A549 (cell line): ENCODE measurements at regions not wholly inside any gene's neighbourhood (a gene's known extent, or its start where the extent isn't known, plus 50 kb on each side); places are given as distances from the start of the nearest gene placed in this dataset.

Experiments
- ATAC-seq, 2 experiments: fragments of 200-7000 bp in 1 of 2; fragments of >200 bp in 1 of 2; cut with Nextera tagmentation in 1 of 2; cut with Tn5 transposase in 1 of 2; 3 replicates each; pipeline versions ENCODE4 v1.8.0 to v1.9.1; 2018 to 2020; ENCODE audit warnings: mild to moderate bottlenecking in 1 of 2, moderate library complexity in 1 of 2
- CTCF ChIA-PET: fragments of 300-600 bp; sonication (Branson Sonifier 250); formaldehyde crosslinking; extraction: SDS; loops from one replicate; lab custom pipeline; 2021; ENCODE audit warnings: antibody characterized with exemption, inconsistent platforms; lab: Yijun Ruan, JAX
- POLR2A ChIA-PET: fragments of 350-600 bp; formaldehyde crosslinking; extraction: SDS; loops from one replicate; lab custom pipeline; 2021; ENCODE audit warnings: antibody characterized with exemption, inconsistent platforms; lab: Yijun Ruan, JAX
- DNase-seq, 2 experiments: peaks; one replicate each; pipeline versions ENCODE4 v3.0.0 to v3.0.0-alpha.2; 2011 to 2016; ENCODE audit warnings: low read depth in 1 of 2, low spot score in 1 of 2
- FAIRE-seq: peaks from 2 replicates; lab custom pipeline; 2011; peaks lifted over from hg19 to GRCh38; lab: Jason Lieb, UNC
- H3K27ac ChIP-seq, 2 experiments: fragments of >200 bp; sonication (Bioruptor Twin); formaldehyde crosslinking; 3 replicates each; pipeline ENCODE4 v1.5.1; 2016 to 2017
- H3K4me1 ChIP-seq: fragments of >200 bp; sonication (Bioruptor Twin); formaldehyde crosslinking; 3 replicates; pipeline ENCODE4 v1.6.1; 2016
- H3K4me2 ChIP-seq: fragments of >200 bp; sonication (Bioruptor Twin); formaldehyde crosslinking; 3 replicates; pipeline ENCODE4 v1.6.1; 2016
- H3K4me3 ChIP-seq: fragments of >200 bp; sonication (Bioruptor Twin); formaldehyde crosslinking; 3 replicates; pipeline ENCODE4 v1.5.1; 2016
- H3K9me3 ChIP-seq: fragments of >200 bp; sonication (Bioruptor Twin); formaldehyde crosslinking; 3 replicates; pipeline ENCODE4 v1.6.1; 2016
- BHLHE40 ChIP-seq: IDR thresholded peaks from 2 replicates; pipeline ENCODE4 v1.6.1; 2012; ENCODE audit warnings: low read depth, low read length, inconsistent platforms
- CHD2 ChIP-seq: fragments of 150-350 bp; IDR thresholded peaks from 2 replicates; pipeline ENCODE4 v1.6.1; 2014; ENCODE audit warnings: low read length; ENCODE audit not compliant: partially characterized antibody
- CTCF ChIP-seq: fragments of >200 bp; sonication (Bioruptor Twin); formaldehyde crosslinking; IDR thresholded peaks from 3 replicates; pipeline ENCODE4 v1.5.1; 2016
- E2F6 ChIP-seq: IDR thresholded peaks from 2 replicates; pipeline ENCODE4 v1.6.1; 2012; ENCODE audit warnings: low read depth, borderline replicate concordance
- ELK1 ChIP-seq: fragments of 150-350 bp; IDR thresholded peaks from 2 replicates; pipeline ENCODE4 v1.6.1; 2014; ENCODE audit warnings: low read depth, mild to moderate bottlenecking, low read length
- EP300 ChIP-seq, 2 experiments: fragments of >200 bp; sonication (Bioruptor Twin); formaldehyde crosslinking; IDR thresholded peaks; 2 replicates in 1 of 2; 3 replicates in 1 of 2; pipeline ENCODE4 v1.6.1; 2016 to 2017
- FOSL2 ChIP-seq, 2 experiments: fragments of 450-650 bp in 1 of 2; fragments of >200 bp in 1 of 2; sonication (Bioruptor Twin) in 1 of 2; formaldehyde crosslinking; IDR thresholded peaks; 2 replicates each; pipeline versions ENCODE4 v1.5.0 to v1.6.1; 2016 to 2020; ENCODE audit warnings: mild to moderate bottlenecking in 1 of 2, moderate library complexity in 1 of 2
- FOXS1 ChIP-seq: fragments of 250-450 bp; sonication (Bioruptor Pico); IDR thresholded peaks from 2 replicates; pipeline ENCODE4 v1.5.0; 2020; ENCODE audit warnings: mild to moderate bottlenecking, moderate library complexity
- HES2 ChIP-seq: fragments of >200 bp; sonication (Bioruptor Twin); formaldehyde crosslinking; IDR thresholded peaks from 2 replicates; pipeline ENCODE4 v1.6.1; 2016
- HOXB5 ChIP-seq: fragments of 250-450 bp; sonication (Bioruptor Pico); IDR thresholded peaks from 2 replicates; pipeline ENCODE4 v1.5.0; 2020; ENCODE audit warnings: mild to moderate bottlenecking, moderate library complexity
- KDM1A ChIP-seq: fragments of 200-600 bp; sonication (generic); IDR thresholded peaks from 2 replicates; pipeline ENCODE4 v1.6.1; 2016; ENCODE audit warnings: low read depth, mild to moderate bottlenecking
- KDM5A ChIP-seq: fragments of 200-600 bp; sonication (generic); IDR thresholded peaks from 2 replicates; pipeline ENCODE4 v1.6.1; 2016; ENCODE audit warnings: antibody characterized with exemption, mild to moderate bottlenecking
- NPAS2 ChIP-seq: fragments of 250-450 bp; sonication (Bioruptor Pico); IDR thresholded peaks from 2 replicates; pipeline ENCODE4 v1.8.0; 2022; ENCODE audit warnings: mild to moderate bottlenecking, moderate library complexity, borderline replicate concordance
- PBX3 ChIP-seq: IDR thresholded peaks from 2 replicates; pipeline ENCODE4 v1.6.1; 2012
- POLR2A ChIP-seq: IDR thresholded peaks from 2 replicates; pipeline ENCODE4 v1.6.1; 2012; ENCODE audit warnings: mild to moderate bottlenecking, low read length
- RCOR1 ChIP-seq: fragments of 150-350 bp; IDR thresholded peaks from 2 replicates; pipeline ENCODE4 v1.6.1; 2014; ENCODE audit warnings: antibody characterized with exemption, low read length, low read depth
- RFX5 ChIP-seq: fragments of 450-650 bp; IDR thresholded peaks from 2 replicates; pipeline ENCODE4 v1.7.1; 2014; ENCODE audit warnings: antibody characterized with exemption, mild to moderate bottlenecking, moderate library complexity
- SREBF2 ChIP-seq: fragments of 450-650 bp; IDR thresholded peaks from 2 replicates; pipeline ENCODE4 v1.6.1; 2014; ENCODE audit warnings: mild to moderate bottlenecking, moderate library complexity
- USF2 ChIP-seq: fragments of 450-650 bp; IDR thresholded peaks from 2 replicates; pipeline ENCODE4 v1.6.1; 2014; ENCODE audit warnings: antibody characterized with exemption
- ZNF302 ChIP-seq: fragments of 250-450 bp; sonication (Bioruptor Pico); IDR thresholded peaks from 2 replicates; pipeline ENCODE4 v1.9.0; 2021; ENCODE audit warnings: inconsistent platforms, mild to moderate bottlenecking, moderate library complexity
- ZSCAN20 ChIP-seq: fragments of 250-450 bp; sonication (Bioruptor Pico); IDR thresholded peaks from 2 replicates; pipeline ENCODE4 v1.8.0; 2022; ENCODE audit warnings: mild to moderate bottlenecking, moderate library complexity
- WGBS: methylation state at CpG from one replicate; pipeline ENCODE4 v1.1.6; 2017; ENCODE audit errors: missing lambda C conversion rate; 5-methylcytosine and 5-hydroxymethylcytosine counted together

- 17% methylated on average over 1 of the region's 1 CpG for WGBS
- DNase-seq (no peak), FAIRE-seq (no peak), ATAC-seq (no peak)
- Histone ChIP-seq H3K4me3 (no peak overlapping the region), H3K27ac (no peak overlapping the region), H3K4me1 (no peaks in the 10 kb centered on the region), H3K9me3 (no peaks in the 10 kb centered on the region), H3K4me2 (no peak overlapping the region)
- CTCF ChIA-PET, result interaction anchor here (1.2 kb wide), 1 partner anchor 1133 kb away, joined by 3 read pairs; no protein-coding TSS in a partner anchor
- POLR2A ChIA-PET, result no interaction called here
- TF ChIP-seq FOXS1 (CRISPR knock-in tag) (no peak), POLR2A (no peak), HOXB5 (no peak), RCOR1 (no peak)
Observed at GRCh38 chr1:96376846-96377245, 344.7 kb upstream of the PTBP2 start.

- no peak overlapping the region for H3K4me2 ChIP-seq
- POLR2A ChIA-PET, result no interaction called here
- TF ChIP-seq PBX3, result no peak
- TF ChIP-seq ZNF302 (CRISPR knock-in tag), result no peak
- TF ChIP-seq ELK1, result no peak
- no peak for TF ChIP-seq HES2
- no peak for TF ChIP-seq KDM1A
- TF ChIP-seq CTCF, result no peak
- no peak for TF ChIP-seq BHLHE40
- no peak for TF ChIP-seq CHD2
- TF ChIP-seq KDM5A, result no peak
- no peak for TF ChIP-seq EP300 (IDR thresholded peaks at IDR 0.05)
- TF ChIP-seq USF2, result no peak
- no peak for TF ChIP-seq NPAS2 (CRISPR knock-in tag)
- no peak for TF ChIP-seq SREBF2
- TF ChIP-seq, all 56 proteins: peak for 0
- FAIRE-seq (no peak), ATAC-seq (no peak), DNase-seq (no peak)
- H3K4me1 ChIP-seq, result no peaks in the 10 kb centered on the region
- WGBS, result 8% methylated on average over 2 of the region's 2 CpGs
- no peaks in the 10 kb centered on the region for H3K9me3 ChIP-seq
- CTCF ChIA-PET, result no interaction called here
- no peak overlapping the region for H3K4me3 ChIP-seq
- H3K27ac ChIP-seq, result no peak overlapping the region
Observed at GRCh38 chr1:96384611-96385010, 337.0 kb upstream of the PTBP2 start.

GRCh38 chr1:96387785-96388184 lies 333.8 kb upstream of the PTBP2 start:
- ATAC-seq (no peak), FAIRE-seq (no peak)
- POLR2A ChIA-PET, result no interaction called here

More at GRCh38 chr1:96387785-96388184, 333.8 kb upstream of the PTBP2 start:
- H3K9me3 ChIP-seq, result no peaks in the 10 kb centered on the region
- H3K27ac ChIP-seq, result no peak overlapping the region
- TF ChIP-seq PBX3 (no peak), E2F6 (no peak), ZSCAN20 (CRISPR knock-in tag) (no peak), POLR2A (no peak), FOSL2 (IDR thresholded peaks at IDR 0.05) (no peak), FOSL2 (CRISPR knock-in tag; IDR thresholded peaks at IDR 0.05) (no peak), RFX5 (no peak)
- H3K4me3 ChIP-seq, result no peak overlapping the region
- CTCF ChIA-PET, result no interaction called here
- no peak for DNase-seq
- no peaks in the 10 kb centered on the region for H3K4me1 ChIP-seq
- 58% methylated on average over 3 of the region's 3 CpGs for WGBS
- H3K4me2 ChIP-seq, result no peak overlapping the region
